Kidney (tissue), 13 donors: ENCODE measurements at regions not wholly inside any gene's neighbourhood (a gene's known extent, or its start where the extent isn't known, plus 50 kb on each side); places are given as distances from the start of the nearest gene placed in this dataset.

Source experiments
- DNase-seq, 5 donors: peaks; one replicate each; pipeline ENCODE4 v3.0.0-alpha.2; 2013 to 2020
- FAIRE-seq: peaks from 2 replicates; lab custom pipeline; 2012; peaks lifted over from hg19 to GRCh38; lab: Jason Lieb, UNC
- H3K27ac ChIP-seq, 2 donors: one replicate each; pipeline ENCODE4 v1.7.0; 2013; ENCODE audit warnings: low read depth in 2 of 2, low read length in 2 of 2, inconsistent platforms in 1 of 2
- H3K27me3 ChIP-seq: one replicate; pipeline ENCODE4 v1.7.1; 2013; ENCODE audit warnings: low read length, inconsistent platforms; ENCODE audit not compliant: control insufficient read depth, insufficient read depth
- H3K36me3 ChIP-seq, 3 donors: one replicate each; pipeline versions ENCODE4 v1.7.0 to v1.7.1; 2013; ENCODE audit warnings: low read length in 3 of 3, control low read depth in 1 of 3, inconsistent platforms in 1 of 3; ENCODE audit not compliant: insufficient read depth in 3 of 3, control insufficient read depth in 2 of 3
- H3K4me1 ChIP-seq, 3 donors: one replicate each; pipeline versions ENCODE4 v1.7.0 to v1.7.1; 2013; ENCODE audit warnings: low read length in 3 of 3, inconsistent platforms in 1 of 3, low read depth in 1 of 3; ENCODE audit not compliant: control insufficient read depth in 2 of 3, insufficient read depth in 2 of 3
- H3K4me3 ChIP-seq, 3 donors: one replicate each; pipeline versions ENCODE4 v1.7.0 to v1.8.1; 2013; ENCODE audit warnings: low read length in 3 of 3, control low read depth in 1 of 3, inconsistent platforms in 1 of 3
- H3K9ac ChIP-seq, 3 donors: one replicate each; pipeline versions ENCODE4 v1.7.0 to v1.7.1; 2013; ENCODE audit warnings: low read length in 3 of 3, control low read depth in 1 of 3, inconsistent platforms in 1 of 3
- H3K9me3 ChIP-seq, 3 donors: one replicate each; pipeline versions ENCODE4 v1.7.0 to v1.7.1; 2013; ENCODE audit warnings: low read length in 3 of 3, control low read depth in 1 of 3, inconsistent platforms in 1 of 3; ENCODE audit not compliant: control insufficient read depth in 2 of 3, insufficient read depth in 1 of 3
- CTCF ChIP-seq: IDR thresholded peaks from 3 replicates; pipeline ENCODE4 v1.5.1; 2012; ENCODE audit warnings: mild to moderate bottlenecking, moderate library complexity, borderline replicate concordance; ENCODE audit not compliant: insufficient read depth; ENCODE audit errors: extremely low read depth
- intact Hi-C: fragments of 100-400 bp; cut with DNase I; formaldehyde crosslinking; loops from one replicate; pipeline ENCODE4 v1.11.1; 2022
- donor health status: control.
- donor health status: control.
- donor health status: control.
- donor health status: control.
- donor health status: control.
- donor health status: DM: yes; HTN: yes; CAD: no.
- donor health status: Normal renal cell carcinoma (clear cell type).

GRCh38 chr6:155968921-155969320 lies 513.3 kb upstream of the NOX3 start:
- no peaks in the 10 kb centered on the region for H3K36me3 ChIP-seq

GRCh38 chr6:155967322-155967721 lies 511.7 kb upstream of the NOX3 start:
- TF ChIP-seq CTCF: no peak
- Histone ChIP-seq H3K36me3 (no peaks in the 10 kb centered on the region), H3K9ac (no peak overlapping the region), H3K27ac (no peak overlapping the region), H3K4me1 (no peaks in the 10 kb centered on the region), H3K4me3 (no peak overlapping the region), H3K27me3 (no peaks in the 10 kb centered on the region), H3K9me3 (no peaks in the 10 kb centered on the region)
- intact Hi-C loops: no loop called here
- FAIRE-seq: no peak
- peak in 1 of 5 donors; percentile 50 for DNase-seq

More at GRCh38 chr6:155968921-155969320, 513.3 kb upstream of the NOX3 start:
- Histone ChIP-seq H3K27ac (no peak overlapping the region), H3K4me1 (no peaks in the 10 kb centered on the region), H3K9me3 (no peaks in the 10 kb centered on the region), H3K27me3 (no peaks in the 10 kb centered on the region), H3K4me3 (no peak overlapping the region), H3K9ac (no peak overlapping the region)
- DNase-seq (no peak), FAIRE-seq (no peak)
- intact Hi-C loops: no loop called here
- TF ChIP-seq CTCF: no peak

- no peaks in the 10 kb centered on the region for H3K36me3 ChIP-seq
- no peaks in the 10 kb centered on the region for H3K9me3 ChIP-seq
- DNase-seq: no peak
- intact Hi-C loops: no loop called here
- no peak overlapping the region for H3K9ac ChIP-seq
- no peak overlapping the region for H3K27ac ChIP-seq
- TF ChIP-seq CTCF: no peak
- FAIRE-seq: no peak
- no peaks in the 10 kb centered on the region for H3K4me1 ChIP-seq
- no peak overlapping the region for H3K4me3 ChIP-seq
- no peaks in the 10 kb centered on the region for H3K27me3 ChIP-seq
Observed at GRCh38 chr6:155964544-155964943, 508.9 kb upstream of the NOX3 start.

- no peak overlapping the region for H3K27ac ChIP-seq
- no peaks in the 10 kb centered on the region for H3K9me3 ChIP-seq
- no peak for TF ChIP-seq CTCF
- H3K4me3 ChIP-seq: no peak overlapping the region
- H3K27me3 ChIP-seq: no peaks in the 10 kb centered on the region
- intact Hi-C loops: no loop called here
- H3K9ac ChIP-seq: no peak overlapping the region
- no peak for DNase-seq
- H3K36me3 ChIP-seq: no peaks in the 10 kb centered on the region
- no peaks in the 10 kb centered on the region for H3K4me1 ChIP-seq
- no peak for FAIRE-seq
Observed at GRCh38 chr6:155962276-155962675, 506.6 kb upstream of the NOX3 start.
